Liver (tissue), 7 donors: ENCODE measurements at regions not wholly inside any gene's neighbourhood (a gene's known extent, or its start where the extent isn't known, plus 50 kb on each side); places are given as distances from the start of the nearest gene placed in this dataset.
A peak's percentile ranks its signal among the peaks of the same experiment; 100 is the strongest.

ENCODE experiments used
- DNase-seq: peaks from one replicate; pipeline ENCODE4 v3.0.0-alpha.2; 2017; ENCODE audit warnings: low spot score
- H3K27ac ChIP-seq, 2 donors: one replicate each; pipeline ENCODE4 v1.7.0; 2013; ENCODE audit warnings: inconsistent platforms in 2 of 2, low read length in 2 of 2, control low read depth in 1 of 2, low read depth in 1 of 2, mild to moderate bottlenecking in 1 of 2
- H3K27me3 ChIP-seq, 4 donors: one replicate each; pipeline versions ENCODE4 v1.6.1 to v1.7.0; 2013; ENCODE audit warnings: low read length in 3 of 4, inconsistent platforms in 1 of 4, mild to moderate bottlenecking in 1 of 4, moderate library complexity in 1 of 4; ENCODE audit not compliant: control insufficient read depth in 4 of 4, insufficient read depth in 4 of 4
- H3K36me3 ChIP-seq, 4 donors: one replicate each; pipeline versions ENCODE4 v1.6.1 to v1.7.0; 2013; ENCODE audit warnings: low read length in 3 of 4, mild to moderate bottlenecking in 3 of 4, low read depth in 1 of 4, moderate library complexity in 1 of 4; ENCODE audit not compliant: control insufficient read depth in 4 of 4, insufficient read depth in 3 of 4
- H3K4me1 ChIP-seq, 4 donors: one replicate each; pipeline versions ENCODE4 v1.6.1 to v1.7.0; 2013; ENCODE audit warnings: low read length in 3 of 4, mild to moderate bottlenecking in 3 of 4, moderate library complexity in 1 of 4; ENCODE audit not compliant: control insufficient read depth in 4 of 4, insufficient read depth in 4 of 4
- H3K4me3 ChIP-seq, 3 donors: one replicate each; pipeline versions ENCODE4 v1.6.1 to v1.7.0; 2013; ENCODE audit warnings: low read length in 3 of 3, control low read depth in 1 of 3, low read depth in 1 of 3, mild to moderate bottlenecking in 1 of 3
- H3K9ac ChIP-seq, 2 donors: one replicate each; pipeline ENCODE4 v1.7.0; 2013; ENCODE audit warnings: low read length in 2 of 2, mild to moderate bottlenecking in 2 of 2, moderate library complexity in 2 of 2, control low read depth in 1 of 2, low read depth in 1 of 2
- H3K9me3 ChIP-seq, 4 donors: one replicate each; pipeline versions ENCODE4 v1.6.1 to v1.7.0; 2013; ENCODE audit warnings: low read length in 3 of 4; ENCODE audit not compliant: control insufficient read depth in 4 of 4
- EGR1 ChIP-seq, 2 donors: IDR thresholded peaks; 2 replicates each; pipeline ENCODE4 v1.6.1; 2016 to 2018; ENCODE audit warnings: antibody characterized with exemption in 2 of 2, low read depth in 2 of 2
- FOXA1 ChIP-seq: IDR thresholded peaks from 2 replicates; pipeline ENCODE4 v1.6.1; 2016; ENCODE audit warnings: antibody characterized with exemption
- FOXA2 ChIP-seq: IDR thresholded peaks from 2 replicates; pipeline ENCODE4 v1.6.1; 2016; ENCODE audit warnings: antibody characterized with exemption
- GABPA ChIP-seq, 2 donors: IDR thresholded peaks in 1 of 2; conservative IDR thresholded peaks in 1 of 2; 2 replicates each; pipeline ENCODE4 v1.6.1; 2016; ENCODE audit warnings: antibody characterized with exemption in 2 of 2, mild to moderate bottlenecking in 1 of 2, moderate library complexity in 1 of 2
- HNF4G ChIP-seq: IDR thresholded peaks from 2 replicates; pipeline ENCODE4 v1.6.1; 2016; ENCODE audit warnings: antibody characterized with exemption
- JUND ChIP-seq, 2 donors: IDR thresholded peaks; 2 replicates each; pipeline ENCODE4 v1.6.1; 2016; ENCODE audit warnings: antibody characterized with exemption in 2 of 2
- NR2F2 ChIP-seq: IDR thresholded peaks from 2 replicates; pipeline ENCODE4 v1.6.1; 2016; ENCODE audit warnings: antibody characterized with exemption
- RAD21 ChIP-seq, 2 donors: IDR thresholded peaks; 2 replicates each; pipeline ENCODE4 v1.6.1; 2016; ENCODE audit warnings: antibody characterized with exemption in 2 of 2, mild to moderate bottlenecking in 2 of 2
- SP1 ChIP-seq: IDR thresholded peaks from 2 replicates; pipeline ENCODE4 v1.6.1; 2018; ENCODE audit warnings: antibody characterized with exemption, mild to moderate bottlenecking
- TAF1 ChIP-seq: conservative IDR thresholded peaks from 2 replicates; pipeline ENCODE4 v1.6.1; 2016; ENCODE audit warnings: antibody characterized with exemption, mild to moderate bottlenecking
- YY1 ChIP-seq: IDR thresholded peaks from 2 replicates; pipeline ENCODE4 v1.6.1; 2016; ENCODE audit warnings: antibody characterized with exemption, mild to moderate bottlenecking
- WGBS: extraction: QIAGEN DNeasy Blood & Tissue Kit; methylation state at CpG from one replicate; pipeline ENCODE4 v1.1.7; 2013; 5-methylcytosine and 5-hydroxymethylcytosine counted together
- TF ChIP-seq, protein P1 (sequence below): IDR thresholded peaks from 2 replicates; pipeline ENCODE4 v1.6.1; 2016; ENCODE audit warnings: antibody characterized with exemption, mild to moderate bottlenecking
- TF ChIP-seq, protein P2 (sequence below): IDR thresholded peaks from 2 replicates; pipeline ENCODE4 v1.6.1; 2016; ENCODE audit warnings: antibody characterized with exemption
- TF ChIP-seq, protein P3 (sequence below): IDR thresholded peaks from 2 replicates; pipeline ENCODE4 v1.6.1; 2016; ENCODE audit warnings: antibody characterized with exemption
- donor health status: healthy.
- donor health status: healthy.
- donor health status: healthy.
- donor health status: healthy.

DNA sequence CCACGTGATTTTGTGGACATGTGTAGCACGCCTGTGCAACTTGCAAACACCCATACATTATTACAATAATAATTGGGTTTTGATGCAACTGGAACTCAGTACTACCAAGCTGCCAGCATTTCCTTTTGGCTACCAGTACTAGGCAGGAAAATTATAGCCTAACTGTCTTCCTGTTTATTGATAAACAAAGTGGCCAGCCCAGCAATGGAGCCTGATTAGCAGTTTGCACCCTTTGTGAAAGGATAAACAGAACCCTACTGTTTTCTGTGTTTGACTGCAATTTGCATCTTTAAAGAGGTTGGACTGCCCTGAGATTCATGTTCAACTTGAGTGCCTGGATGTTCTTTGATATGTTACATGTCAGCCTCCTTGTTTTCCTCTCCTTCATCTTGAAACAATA lies 173.9 kb downstream of the ZIC5 start:
- H3K9ac ChIP-seq: no peak overlapping the region
- 82% methylated on average over 2 of the region's 2 CpGs for WGBS
- TF ChIP-seq SP1 (no peak), FOXA2 (no peak), YY1 (no peak), FOXA1 (no peak), JUND (IDR thresholded peaks at IDR 0.05) (no peak), RAD21 (IDR thresholded peaks at IDR 0.05) (no peak)
- no peaks in the 10 kb centered on the region for H3K27me3 ChIP-seq
- DNase-seq: no peak
- H3K36me3 ChIP-seq: no peaks in the 10 kb centered on the region
- no peak overlapping the region for H3K4me3 ChIP-seq
- H3K4me1 ChIP-seq: no peaks in the 10 kb centered on the region
- H3K9me3 ChIP-seq: no peaks in the 10 kb centered on the region
- H3K27ac ChIP-seq: no peak overlapping the region

DNA sequence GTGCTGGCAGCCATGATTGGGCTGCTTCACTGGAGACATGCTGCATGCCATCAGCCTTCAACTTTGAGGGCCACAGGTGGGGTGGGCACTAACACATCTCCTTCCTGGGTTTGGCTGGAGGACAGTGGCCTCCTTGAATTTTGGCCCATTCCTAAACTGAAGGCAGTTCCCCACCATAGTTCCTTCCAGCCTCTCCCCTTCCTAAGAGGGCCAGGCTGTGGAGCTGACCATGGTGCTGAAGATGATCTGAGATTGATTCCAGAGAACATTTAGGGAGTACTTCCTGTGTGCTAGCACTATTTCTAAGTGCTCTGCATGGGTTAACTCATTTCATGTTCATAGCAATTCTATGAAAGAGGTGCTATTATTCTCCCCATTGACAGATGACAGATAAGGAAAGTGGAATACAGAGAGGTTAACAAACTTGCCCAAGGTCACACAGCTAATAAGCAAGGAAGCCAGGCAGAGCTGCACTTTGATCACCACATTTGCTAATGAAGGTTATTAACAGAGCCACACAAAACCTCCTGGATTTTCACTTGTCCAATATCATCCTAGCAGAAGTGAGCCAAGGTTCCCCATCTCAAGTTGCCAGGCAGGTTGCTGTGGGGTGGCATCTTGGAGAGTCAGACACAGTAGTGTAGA lies 175.3 kb downstream of the ZIC5 start:
- TF ChIP-seq, protein P1, sequence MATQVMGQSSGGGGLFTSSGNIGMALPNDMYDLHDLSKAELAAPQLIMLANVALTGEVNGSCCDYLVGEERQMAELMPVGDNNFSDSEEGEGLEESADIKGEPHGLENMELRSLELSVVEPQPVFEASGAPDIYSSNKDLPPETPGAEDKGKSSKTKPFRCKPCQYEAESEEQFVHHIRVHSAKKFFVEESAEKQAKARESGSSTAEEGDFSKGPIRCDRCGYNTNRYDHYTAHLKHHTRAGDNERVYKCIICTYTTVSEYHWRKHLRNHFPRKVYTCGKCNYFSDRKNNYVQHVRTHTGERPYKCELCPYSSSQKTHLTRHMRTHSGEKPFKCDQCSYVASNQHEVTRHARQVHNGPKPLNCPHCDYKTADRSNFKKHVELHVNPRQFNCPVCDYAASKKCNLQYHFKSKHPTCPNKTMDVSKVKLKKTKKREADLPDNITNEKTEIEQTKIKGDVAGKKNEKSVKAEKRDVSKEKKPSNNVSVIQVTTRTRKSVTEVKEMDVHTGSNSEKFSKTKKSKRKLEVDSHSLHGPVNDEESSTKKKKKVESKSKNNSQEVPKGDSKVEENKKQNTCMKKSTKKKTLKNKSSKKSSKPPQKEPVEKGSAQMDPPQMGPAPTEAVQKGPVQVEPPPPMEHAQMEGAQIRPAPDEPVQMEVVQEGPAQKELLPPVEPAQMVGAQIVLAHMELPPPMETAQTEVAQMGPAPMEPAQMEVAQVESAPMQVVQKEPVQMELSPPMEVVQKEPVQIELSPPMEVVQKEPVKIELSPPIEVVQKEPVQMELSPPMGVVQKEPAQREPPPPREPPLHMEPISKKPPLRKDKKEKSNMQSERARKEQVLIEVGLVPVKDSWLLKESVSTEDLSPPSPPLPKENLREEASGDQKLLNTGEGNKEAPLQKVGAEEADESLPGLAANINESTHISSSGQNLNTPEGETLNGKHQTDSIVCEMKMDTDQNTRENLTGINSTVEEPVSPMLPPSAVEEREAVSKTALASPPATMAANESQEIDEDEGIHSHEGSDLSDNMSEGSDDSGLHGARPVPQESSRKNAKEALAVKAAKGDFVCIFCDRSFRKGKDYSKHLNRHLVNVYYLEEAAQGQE: peak; percentile 99
- TF ChIP-seq, protein P2, sequence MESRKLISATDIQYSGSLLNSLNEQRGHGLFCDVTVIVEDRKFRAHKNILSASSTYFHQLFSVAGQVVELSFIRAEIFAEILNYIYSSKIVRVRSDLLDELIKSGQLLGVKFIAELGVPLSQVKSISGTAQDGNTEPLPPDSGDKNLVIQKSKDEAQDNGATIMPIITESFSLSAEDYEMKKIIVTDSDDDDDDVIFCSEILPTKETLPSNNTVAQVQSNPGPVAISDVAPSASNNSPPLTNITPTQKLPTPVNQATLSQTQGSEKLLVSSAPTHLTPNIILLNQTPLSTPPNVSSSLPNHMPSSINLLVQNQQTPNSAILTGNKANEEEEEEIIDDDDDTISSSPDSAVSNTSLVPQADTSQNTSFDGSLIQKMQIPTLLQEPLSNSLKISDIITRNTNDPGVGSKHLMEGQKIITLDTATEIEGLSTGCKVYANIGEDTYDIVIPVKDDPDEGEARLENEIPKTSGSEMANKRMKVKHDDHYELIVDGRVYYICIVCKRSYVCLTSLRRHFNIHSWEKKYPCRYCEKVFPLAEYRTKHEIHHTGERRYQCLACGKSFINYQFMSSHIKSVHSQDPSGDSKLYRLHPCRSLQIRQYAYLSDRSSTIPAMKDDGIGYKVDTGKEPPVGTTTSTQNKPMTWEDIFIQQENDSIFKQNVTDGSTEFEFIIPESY: no peak
- no peak for TF ChIP-seq NR2F2
- Histone ChIP-seq H3K9ac (no peak overlapping the region), H3K27ac (no peak overlapping the region), H3K27me3 (no peaks in the 10 kb centered on the region), H3K36me3 (no peaks in the 10 kb centered on the region), H3K4me3 (no peak overlapping the region), H3K4me1 (no peaks in the 10 kb centered on the region), H3K9me3 (no peaks in the 10 kb centered on the region)
- DNase-seq: no peak

DNA sequence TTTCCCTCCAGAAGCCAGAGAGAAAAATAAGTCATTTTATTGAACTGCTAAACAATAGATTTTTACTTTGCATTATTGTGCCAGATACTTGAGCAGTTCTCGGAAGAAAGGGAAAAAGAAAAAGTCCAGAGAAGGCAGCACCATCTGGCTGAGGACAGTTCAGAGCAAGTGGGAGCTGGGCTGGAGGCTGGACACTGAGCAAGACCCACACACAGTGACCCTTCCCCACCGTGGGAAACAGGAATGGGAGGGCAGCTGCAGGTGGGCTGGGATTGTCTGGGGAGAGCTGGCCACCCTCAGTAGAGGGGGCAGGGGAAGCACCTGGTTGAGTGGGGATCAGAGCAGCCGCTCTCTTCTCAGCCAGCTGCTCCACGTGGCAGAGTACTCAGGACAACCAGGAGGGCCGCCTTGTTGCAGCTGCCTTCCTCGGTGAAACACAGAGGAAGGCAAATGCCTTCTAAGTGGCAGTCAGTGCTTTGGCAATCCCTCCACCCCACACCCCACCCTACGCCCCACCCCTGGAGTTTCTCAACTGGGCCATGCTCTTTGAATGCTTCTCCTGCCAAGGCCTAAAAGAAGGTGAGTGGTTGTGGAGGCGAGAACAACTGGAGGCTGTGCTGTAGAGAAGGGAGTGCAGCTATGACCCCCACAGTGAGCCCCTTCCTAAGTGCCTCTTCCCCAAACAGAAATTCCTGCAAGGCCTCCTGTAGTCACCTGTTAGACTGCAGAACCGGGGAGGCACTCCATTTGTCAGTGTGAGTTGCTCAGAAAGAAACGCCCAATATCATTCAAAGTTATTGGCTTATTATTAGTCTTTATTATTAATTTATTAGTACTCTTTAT lies 179.3 kb downstream of the ZIC5 start:
- WGBS: 90% methylated on average over 10 of the region's 10 CpGs
- H3K27ac ChIP-seq: no peak overlapping the region

More for the DNA sequence above, 179.3 kb downstream of the ZIC5 start:
- Histone ChIP-seq H3K4me3 (no peak overlapping the region), H3K4me1 (no peaks in the 10 kb centered on the region), H3K9ac (no peak overlapping the region), H3K27me3 (no peaks in the 10 kb centered on the region), H3K36me3 (no peaks in the 10 kb centered on the region), H3K9me3 (no peaks in the 10 kb centered on the region)
- TF ChIP-seq SP1 (no peak), TAF1 (no peak), EGR1 (IDR thresholded peaks at IDR 0.05; ENCODE audit: low read depth in 2 of 2) (no peak), RAD21 (IDR thresholded peaks at IDR 0.05) (no peak), GABPA (IDR thresholded peaks at IDR 0.05 in 1 of 2, conservative IDR thresholded peaks at IDR 0.05 in 1 of 2) (no peak), HNF4G (no peak)
- TF ChIP-seq, protein P3, sequence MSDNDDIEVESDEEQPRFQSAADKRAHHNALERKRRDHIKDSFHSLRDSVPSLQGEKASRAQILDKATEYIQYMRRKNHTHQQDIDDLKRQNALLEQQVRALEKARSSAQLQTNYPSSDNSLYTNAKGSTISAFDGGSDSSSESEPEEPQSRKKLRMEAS: no peak
- TF ChIP-seq, protein P2: no peak
- TF ChIP-seq, protein P1: no peak
- DNase-seq: no peak
